Adrenal gland (tissue), 9 donors: ENCODE measurements at regions not wholly inside any gene's neighbourhood (a gene's known extent, or its start where the extent isn't known, plus 50 kb on each side); places are given as distances from the start of the nearest gene placed in this dataset.

Experiments
- DNase-seq, 7 donors: peaks; one replicate each; pipeline ENCODE4 v3.0.0-alpha.2; 2019 to 2020
- H3K27ac ChIP-seq, 5 donors: fragments of 200-600 bp; sonication (generic) in 4 of 5; 1 replicate in 3 of 5; 2 replicates in 2 of 5; pipeline versions ENCODE4 v1.5.1 to v1.8.0; 2016 to 2020; ENCODE audit warnings: mild to moderate bottlenecking in 1 of 5
- H3K27me3 ChIP-seq: fragments of 200-600 bp; 2 replicates; pipeline ENCODE4 v1.8.0; 2021
- H3K36me3 ChIP-seq, 2 donors: fragments of 200-600 bp; replicated peaks in 1 of 2; 1 replicate in 1 of 2; 2 replicates in 1 of 2; pipeline versions ENCODE4 v1.5.1 to v1.8.0; 2018 to 2022
- H3K4me1 ChIP-seq, 2 donors: fragments of 200-600 bp; replicated peaks in 1 of 2; 1 replicate in 1 of 2; 2 replicates in 1 of 2; pipeline versions ENCODE4 v1.5.1 to v1.8.0; 2018 to 2021
- H3K4me3 ChIP-seq, 4 donors: fragments of 200-600 bp; sonication (generic) in 3 of 4; one replicate each; pipeline ENCODE4 v1.5.1; 2016 to 2018
- H3K9me3 ChIP-seq, 3 donors: fragments of 200-600 bp; sonication (generic) in 1 of 3; replicated peaks in 1 of 3; 1 replicate in 2 of 3; 2 replicates in 1 of 3; pipeline versions ENCODE4 v1.5.1 to v1.8.0; 2016 to 2021
- POLR2A ChIP-seq, 2 donors: fragments of 450-650 bp; IDR thresholded peaks; one replicate each; pipeline ENCODE4 v1.6.1; 2017; ENCODE audit warnings: antibody characterized with exemption in 2 of 2, mild to moderate bottlenecking in 2 of 2, moderate library complexity in 1 of 2
- WGBS, 4 donors: extraction: QIAGEN DNeasy Blood & Tissue Kit in 2 of 4; methylation state at CpG; one replicate each; pipeline versions ENCODE4 v1.1.5 to v1.1.7; 2013 to 2017; 5-methylcytosine and 5-hydroxymethylcytosine counted together
- intact Hi-C, 2 donors: fragments of 100-400 bp; cut with DNase I; formaldehyde crosslinking; loops; one replicate each; pipeline versions ENCODE4 v1.14.1 to v1.15.0; 2022 to 2023
- TF ChIP-seq, protein P1 (sequence below), 6 experiments: fragments of 450-650 bp in 4 of 6; fragments of 200-600 bp in 2 of 6; sonication (generic) in 1 of 6; IDR thresholded peaks; 1 replicate in 5 of 6; 2 replicates in 1 of 6; pipeline versions ENCODE4 v1.5.1 to v1.8.0; 2016 to 2021; ENCODE audit warnings: antibody characterized with exemption in 6 of 6, mild to moderate bottlenecking in 2 of 6, moderate library complexity in 1 of 6
- donor health status: healthy with polysubstance abuse.
- donor health status: Bipolar disorder and iron deficiency.
- donor health status: DM: yes; HTN: yes; CAD: no.
- donor health status: DM: no; HTN: no; CAD: no.
- donor health status: DM: no; HTN: no; CAD: no.

DNA sequence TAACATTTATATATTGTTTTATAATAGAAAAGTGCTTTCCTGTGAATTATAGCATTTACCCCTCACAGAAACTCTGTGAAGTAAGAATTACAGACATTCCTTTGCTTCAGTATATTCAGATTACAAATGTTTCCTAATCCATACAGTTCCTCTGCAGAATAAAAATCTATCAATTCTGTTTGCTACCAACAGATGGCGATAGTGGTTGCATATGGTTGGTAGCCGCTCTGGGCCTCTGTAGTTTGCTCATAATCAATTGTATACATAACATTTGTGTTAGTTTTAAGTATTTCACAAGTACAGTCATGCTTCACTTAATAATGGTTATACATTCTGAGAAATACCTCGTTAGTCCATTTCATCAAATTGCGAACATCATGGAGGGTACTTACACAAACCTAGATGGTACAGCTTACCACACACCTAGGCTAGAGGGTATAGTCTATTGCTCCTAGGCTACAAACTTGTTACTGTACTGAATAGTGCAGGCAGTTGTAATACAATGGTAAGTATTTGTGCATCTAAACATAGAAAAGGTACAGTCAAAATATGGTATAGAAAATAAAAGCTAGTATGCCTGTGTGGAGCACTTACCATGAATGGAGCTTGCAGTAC is 94.4 kb upstream of the STEAP4 start:
- Histone ChIP-seq H3K27ac (no peak overlapping the region), H3K36me3 (no peaks in the 10 kb centered on the region), H3K4me3 (no peak overlapping the region), H3K4me1 (no peaks in the 10 kb centered on the region), H3K9me3 (no peaks in the 10 kb centered on the region), H3K27me3 (no peaks in the 10 kb centered on the region)
- no peak for TF ChIP-seq POLR2A (IDR thresholded peaks at IDR 0.05)
- TF ChIP-seq, protein P1, sequence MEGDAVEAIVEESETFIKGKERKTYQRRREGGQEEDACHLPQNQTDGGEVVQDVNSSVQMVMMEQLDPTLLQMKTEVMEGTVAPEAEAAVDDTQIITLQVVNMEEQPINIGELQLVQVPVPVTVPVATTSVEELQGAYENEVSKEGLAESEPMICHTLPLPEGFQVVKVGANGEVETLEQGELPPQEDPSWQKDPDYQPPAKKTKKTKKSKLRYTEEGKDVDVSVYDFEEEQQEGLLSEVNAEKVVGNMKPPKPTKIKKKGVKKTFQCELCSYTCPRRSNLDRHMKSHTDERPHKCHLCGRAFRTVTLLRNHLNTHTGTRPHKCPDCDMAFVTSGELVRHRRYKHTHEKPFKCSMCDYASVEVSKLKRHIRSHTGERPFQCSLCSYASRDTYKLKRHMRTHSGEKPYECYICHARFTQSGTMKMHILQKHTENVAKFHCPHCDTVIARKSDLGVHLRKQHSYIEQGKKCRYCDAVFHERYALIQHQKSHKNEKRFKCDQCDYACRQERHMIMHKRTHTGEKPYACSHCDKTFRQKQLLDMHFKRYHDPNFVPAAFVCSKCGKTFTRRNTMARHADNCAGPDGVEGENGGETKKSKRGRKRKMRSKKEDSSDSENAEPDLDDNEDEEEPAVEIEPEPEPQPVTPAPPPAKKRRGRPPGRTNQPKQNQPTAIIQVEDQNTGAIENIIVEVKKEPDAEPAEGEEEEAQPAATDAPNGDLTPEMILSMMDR (IDR thresholded peaks at IDR 0.05): peak in 4 of 6 experiments; percentile 18 to 46 (median 22)
- WGBS, 4 donors: 64 to 74% (median 68%) methylated on average over 4 of the region's 4 CpGs
- no peak for DNase-seq
- intact Hi-C loops: no loop called here

DNA sequence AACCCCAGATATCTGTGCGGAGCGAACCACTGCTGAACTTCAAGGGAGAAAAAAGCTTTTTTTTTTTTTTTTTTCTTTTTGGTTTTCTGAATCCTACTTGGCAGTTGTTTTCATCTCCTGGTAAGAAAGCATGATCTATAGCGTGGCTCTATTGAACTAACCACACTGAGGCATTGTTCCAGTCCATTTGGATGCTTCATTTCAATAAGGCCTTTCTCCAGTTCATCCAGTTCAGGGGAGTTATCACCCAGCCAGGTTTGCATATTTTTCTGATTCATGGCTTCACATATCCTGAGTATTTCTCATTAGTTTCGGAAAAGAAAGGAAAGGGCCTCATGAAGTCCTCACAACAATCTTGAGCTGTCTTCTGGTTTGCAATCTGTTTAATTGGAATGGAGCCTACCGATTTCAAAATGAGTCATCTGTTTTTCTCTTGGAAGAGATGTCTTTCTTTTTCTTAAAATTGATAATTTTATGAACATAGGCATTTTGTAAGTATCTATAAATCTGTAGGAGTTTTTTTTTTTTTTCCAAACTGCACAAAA is 93.1 kb upstream of the STEAP4 start:
- WGBS, 4 donors: 82 to 87% (median 85%) methylated on average over 5 of the region's 5 CpGs

DNA sequence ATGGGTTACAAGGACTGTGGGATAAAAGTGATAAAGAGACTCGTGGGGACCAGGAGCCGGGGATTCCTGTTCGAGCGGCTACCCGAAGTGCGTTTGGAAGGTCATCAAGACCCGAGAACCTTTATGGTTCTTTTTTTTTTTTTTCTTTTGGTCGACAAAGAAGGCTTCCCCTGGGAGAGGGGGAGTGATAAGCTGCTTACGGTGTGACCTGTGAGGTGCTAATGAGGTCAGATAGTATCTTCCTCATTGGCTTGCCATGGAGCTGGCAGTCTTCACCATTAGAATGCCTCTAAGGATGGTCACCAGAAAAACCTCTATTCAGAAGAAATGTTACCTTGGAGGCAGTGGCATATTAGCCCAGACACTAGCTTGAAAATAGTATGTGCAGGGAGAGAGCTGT is 92.3 kb upstream of the STEAP4 start:
- 69 to 70% (median 70%) methylated on average over 9 of the region's 9 CpGs for whole genome bisulfite sequencing, 4 donors
- TF ChIP-seq POLR2A (IDR thresholded peaks at IDR 0.05): no peak
- TF ChIP-seq, protein P1 (IDR thresholded peaks at IDR 0.05): no peak
- no peaks in the 10 kb centered on the region for H3K36me3 ChIP-seq
- H3K4me3 ChIP-seq: no peak overlapping the region
- H3K9me3 ChIP-seq: no peaks in the 10 kb centered on the region
- no peaks in the 10 kb centered on the region for H3K4me1 ChIP-seq
- H3K27me3 ChIP-seq: no peaks in the 10 kb centered on the region
- no peak overlapping the region for H3K27ac ChIP-seq
- DNase-seq: no peak
- intact Hi-C loops: no loop called here

More for the DNA sequence above, 93.1 kb upstream of the STEAP4 start:
- Histone ChIP-seq H3K4me3 (no peak overlapping the region), H3K4me1 (no peaks in the 10 kb centered on the region), H3K9me3 (no peaks in the 10 kb centered on the region), H3K27me3 (no peaks in the 10 kb centered on the region), H3K27ac (no peak overlapping the region), H3K36me3 (no peaks in the 10 kb centered on the region)
- no peak for DNase-seq
- intact Hi-C loops: no loop called here
- TF ChIP-seq, protein P1 (IDR thresholded peaks at IDR 0.05): no peak
- no peak for TF ChIP-seq POLR2A (IDR thresholded peaks at IDR 0.05)

DNA sequence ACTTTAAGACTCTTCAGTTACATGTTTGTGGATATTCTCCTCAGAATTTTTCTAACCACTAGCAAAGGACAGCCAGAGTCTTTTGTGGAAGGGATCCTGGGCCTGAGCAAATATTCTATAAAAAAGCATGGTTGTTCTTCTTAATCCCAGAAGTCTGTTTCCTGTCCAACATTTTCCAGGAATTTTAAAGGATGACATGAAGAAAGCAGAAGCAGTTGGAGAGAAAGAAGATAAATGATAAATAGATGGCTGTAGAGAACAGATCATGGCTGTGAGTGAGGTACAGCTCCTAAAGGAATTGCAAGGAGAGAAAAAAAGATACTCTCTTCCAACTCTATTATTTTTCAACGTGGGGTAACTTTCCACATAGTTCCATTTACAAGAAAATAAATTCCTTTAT is 91.8 kb upstream of the STEAP4 start:
- Histone ChIP-seq H3K9me3 (no peaks in the 10 kb centered on the region), H3K27ac (no peak overlapping the region), H3K4me1 (no peaks in the 10 kb centered on the region), H3K36me3 (no peaks in the 10 kb centered on the region), H3K27me3 (no peaks in the 10 kb centered on the region), H3K4me3 (no peak overlapping the region)
- DNase-seq: no peak
- WGBS, 4 donors: 48 to 71% (median 57%) methylated on average over 1 of the region's 1 CpG
- TF ChIP-seq, protein P1 (IDR thresholded peaks at IDR 0.05): no peak
- TF ChIP-seq POLR2A (IDR thresholded peaks at IDR 0.05): no peak
- intact Hi-C loops: no loop called here
